GM12873 (cell line): ENCODE measurements at regions not wholly inside any gene's neighbourhood (a gene's known extent, or its start where the extent isn't known, plus 50 kb on each side); places are given as distances from the start of the nearest gene placed in this dataset.

Experiments
- TF ChIP-seq, protein P1 (sequence below): IDR thresholded peaks from 2 replicates; pipeline ENCODE4 v1.5.1; 2012; ENCODE audit warnings: low read depth, mild to moderate bottlenecking, moderate library complexity, low read length, control low read depth; ENCODE audit not compliant: insufficient read depth; ENCODE audit errors: missing control alignments

DNA sequence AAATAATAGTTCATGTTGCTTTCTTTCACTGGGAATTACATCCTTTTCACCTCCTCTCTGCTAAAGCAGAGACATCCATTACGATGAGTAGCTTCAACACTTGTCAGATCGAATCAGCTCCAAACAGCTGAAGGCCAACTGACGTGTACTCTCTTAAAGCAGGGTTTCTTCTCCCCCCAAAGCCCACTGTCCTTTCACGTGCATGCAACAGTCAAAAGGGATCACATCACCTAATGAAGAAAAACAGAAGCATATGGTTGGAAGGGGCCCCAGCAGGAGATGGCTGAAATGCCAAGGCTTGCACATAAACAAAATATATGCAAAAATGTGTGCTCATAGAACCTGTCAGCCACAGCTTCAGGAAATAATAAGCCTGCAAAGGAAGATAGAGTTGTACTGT is 421.6 kb downstream of the ANXA1 start:
- TF ChIP-seq, protein P1, sequence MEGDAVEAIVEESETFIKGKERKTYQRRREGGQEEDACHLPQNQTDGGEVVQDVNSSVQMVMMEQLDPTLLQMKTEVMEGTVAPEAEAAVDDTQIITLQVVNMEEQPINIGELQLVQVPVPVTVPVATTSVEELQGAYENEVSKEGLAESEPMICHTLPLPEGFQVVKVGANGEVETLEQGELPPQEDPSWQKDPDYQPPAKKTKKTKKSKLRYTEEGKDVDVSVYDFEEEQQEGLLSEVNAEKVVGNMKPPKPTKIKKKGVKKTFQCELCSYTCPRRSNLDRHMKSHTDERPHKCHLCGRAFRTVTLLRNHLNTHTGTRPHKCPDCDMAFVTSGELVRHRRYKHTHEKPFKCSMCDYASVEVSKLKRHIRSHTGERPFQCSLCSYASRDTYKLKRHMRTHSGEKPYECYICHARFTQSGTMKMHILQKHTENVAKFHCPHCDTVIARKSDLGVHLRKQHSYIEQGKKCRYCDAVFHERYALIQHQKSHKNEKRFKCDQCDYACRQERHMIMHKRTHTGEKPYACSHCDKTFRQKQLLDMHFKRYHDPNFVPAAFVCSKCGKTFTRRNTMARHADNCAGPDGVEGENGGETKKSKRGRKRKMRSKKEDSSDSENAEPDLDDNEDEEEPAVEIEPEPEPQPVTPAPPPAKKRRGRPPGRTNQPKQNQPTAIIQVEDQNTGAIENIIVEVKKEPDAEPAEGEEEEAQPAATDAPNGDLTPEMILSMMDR: no peak

DNA sequence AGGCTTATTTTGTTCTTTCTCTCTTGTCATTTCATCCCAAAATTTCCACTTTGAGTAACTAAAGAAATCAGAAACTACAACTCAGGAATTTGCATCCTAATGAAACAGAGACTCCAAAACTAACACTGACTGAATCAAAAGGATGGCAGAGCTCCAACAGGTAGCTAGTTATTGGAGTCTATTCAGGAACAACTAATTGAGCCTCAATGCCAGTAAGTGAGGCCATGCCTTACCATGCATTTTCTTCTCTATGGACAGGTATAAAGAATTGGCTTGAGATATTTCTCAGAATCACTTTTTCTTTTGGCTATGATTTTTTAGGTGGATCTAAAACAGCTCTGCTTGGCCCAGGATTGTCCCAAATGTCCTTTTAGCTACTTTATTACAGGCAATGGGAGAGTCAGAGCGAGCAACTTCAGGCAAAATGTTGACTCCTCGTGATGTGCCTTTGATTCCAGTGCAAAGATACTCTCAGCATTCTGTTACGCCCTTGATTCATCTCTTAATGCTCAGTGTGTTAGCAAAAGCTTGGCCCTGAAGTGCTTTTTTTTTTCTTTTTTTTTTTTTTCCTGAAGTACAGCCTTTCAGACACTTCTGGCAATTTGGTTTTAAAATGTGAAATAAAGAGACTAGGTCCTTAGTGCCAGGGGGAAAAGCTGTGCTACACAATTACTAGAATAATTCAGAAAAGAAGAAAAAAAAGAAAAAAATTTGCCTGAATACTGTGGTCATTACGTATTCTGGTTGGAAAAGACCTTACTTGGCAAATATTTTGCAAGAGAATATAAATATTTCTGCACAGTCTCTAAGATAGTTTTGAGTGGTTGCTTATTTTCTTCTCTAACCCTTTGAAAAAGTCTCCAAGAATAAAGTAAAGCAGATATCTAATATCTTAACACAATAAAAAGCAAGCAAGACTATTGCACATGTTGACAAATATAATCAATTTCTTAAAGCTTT is 423.7 kb downstream of the ANXA1 start:
- TF ChIP-seq, protein P1: no peak

DNA sequence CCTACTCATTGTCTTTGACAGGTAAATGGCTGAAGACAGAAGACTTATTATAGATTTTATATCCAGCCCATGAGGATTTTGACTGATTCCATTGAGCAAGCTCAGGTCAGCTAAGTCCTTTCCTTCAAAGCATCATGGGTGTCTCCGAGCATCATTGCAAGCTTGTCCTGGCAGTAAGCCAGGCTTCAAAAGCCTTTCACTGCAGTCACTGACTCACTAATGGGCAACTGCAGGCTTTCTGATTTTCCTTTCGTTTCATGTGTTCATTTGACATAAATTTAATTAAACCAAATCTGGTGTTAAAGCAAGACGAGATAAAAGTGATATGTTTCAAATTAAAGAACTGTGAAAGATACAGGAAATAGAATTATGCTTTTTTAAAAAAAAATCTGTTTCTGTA is 426.2 kb downstream of the ANXA1 start:
- TF ChIP-seq, protein P1: no peak

DNA sequence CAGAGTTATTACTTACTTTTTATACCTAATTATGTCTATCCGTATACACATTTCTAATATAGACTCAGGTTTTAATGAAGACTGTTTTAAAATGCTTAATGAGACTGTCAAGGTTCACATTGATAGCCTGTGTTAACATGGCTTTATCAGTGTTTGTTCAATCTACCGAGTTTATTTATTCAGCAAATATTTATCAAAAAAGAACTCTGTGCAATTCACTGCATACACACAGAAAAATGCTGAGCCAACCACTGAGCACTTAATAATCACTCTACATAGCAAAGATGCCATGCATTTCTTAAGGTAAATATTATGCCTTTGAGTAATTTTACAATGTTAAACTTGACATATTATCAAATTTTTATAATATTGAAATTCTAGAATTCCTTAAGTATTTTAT is 428.2 kb downstream of the ANXA1 start:
- TF ChIP-seq, protein P1: no peak

DNA sequence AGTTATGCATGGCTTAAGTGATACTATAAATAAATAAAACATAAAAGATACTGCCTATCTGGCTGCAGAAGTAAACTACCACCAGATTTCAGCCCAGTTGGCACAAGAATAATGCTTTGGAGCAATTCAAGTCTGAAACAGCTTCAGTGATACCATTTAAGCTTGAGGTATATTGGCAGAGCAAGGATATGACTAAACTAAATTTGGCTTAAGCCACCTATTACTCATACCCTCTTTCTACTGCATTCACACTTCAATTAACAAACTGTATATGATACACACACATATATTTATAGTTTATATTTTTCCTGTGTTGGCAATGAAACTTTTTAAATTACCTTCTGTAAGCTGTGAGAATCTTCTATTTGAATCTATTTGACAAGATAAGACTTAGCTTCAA is 431.9 kb downstream of the ANXA1 start:
- TF ChIP-seq, protein P1: no peak

DNA sequence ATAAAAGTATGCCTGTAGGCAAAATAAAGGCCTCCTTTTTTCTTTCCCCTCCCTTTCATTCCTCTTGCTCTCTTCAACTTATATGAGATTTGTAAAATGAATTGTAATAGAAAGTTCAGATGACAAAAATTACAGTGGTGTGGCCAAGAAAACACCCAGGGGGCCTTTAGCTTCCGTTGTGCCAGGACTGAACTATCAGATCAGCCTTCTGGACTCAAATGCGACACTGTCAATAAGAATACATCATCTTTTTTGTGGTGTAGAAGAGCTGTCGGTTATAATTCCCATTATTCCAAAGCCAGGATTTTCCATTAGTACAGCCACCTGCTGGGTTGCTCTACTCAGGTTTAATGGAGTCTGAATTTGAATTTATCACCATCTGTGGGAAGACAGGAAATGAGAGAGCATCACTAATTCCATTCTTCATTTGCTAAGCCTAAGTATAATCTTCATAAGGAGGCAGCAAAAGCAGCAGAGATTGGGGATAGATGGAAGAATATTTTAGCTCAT is 443.4 kb downstream of the ANXA1 start:
- TF ChIP-seq, protein P1: no peak

DNA sequence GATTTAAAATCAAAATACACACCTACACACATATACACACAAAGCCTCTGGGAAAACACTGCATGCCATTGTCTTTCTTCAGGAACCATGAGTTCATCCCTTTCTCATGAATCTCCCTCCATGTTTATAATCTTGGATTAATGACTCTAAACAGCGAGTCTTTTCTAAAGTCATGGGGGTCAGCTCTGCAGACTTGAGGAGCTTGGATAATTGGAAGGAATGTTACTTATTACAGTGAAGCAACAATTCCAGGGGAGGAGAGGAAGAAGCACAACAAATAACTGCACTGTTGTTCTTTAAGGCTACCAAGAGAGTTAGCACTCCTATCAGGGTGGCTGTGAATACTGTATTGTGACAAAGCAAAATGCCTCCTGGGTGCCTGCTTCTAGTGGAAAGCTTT is 444.7 kb downstream of the ANXA1 start:
- TF ChIP-seq, protein P1: no peak
